Loucy (cell line): ENCODE measurements at regions not wholly inside any gene's neighbourhood (a gene's known extent, or its start where the extent isn't known, plus 50 kb on each side); places are given as distances from the start of the nearest gene placed in this dataset.

ENCODE experiments used
- CTCF ChIP-seq: fragments of 200-600 bp; sonication (generic); conservative IDR thresholded peaks from 2 replicates; pipeline ENCODE4 v1.5.1; 2014; ENCODE audit warnings: mild to moderate bottlenecking, antibody characterized with exemption, low read length
- EZH2phosphoT487 ChIP-seq: fragments of 200-600 bp; IDR thresholded peaks from 2 replicates; pipeline ENCODE4 v1.6.1; 2018; ENCODE audit warnings: antibody characterized with exemption, mild to moderate bottlenecking, moderate library complexity, borderline replicate concordance

DNA sequence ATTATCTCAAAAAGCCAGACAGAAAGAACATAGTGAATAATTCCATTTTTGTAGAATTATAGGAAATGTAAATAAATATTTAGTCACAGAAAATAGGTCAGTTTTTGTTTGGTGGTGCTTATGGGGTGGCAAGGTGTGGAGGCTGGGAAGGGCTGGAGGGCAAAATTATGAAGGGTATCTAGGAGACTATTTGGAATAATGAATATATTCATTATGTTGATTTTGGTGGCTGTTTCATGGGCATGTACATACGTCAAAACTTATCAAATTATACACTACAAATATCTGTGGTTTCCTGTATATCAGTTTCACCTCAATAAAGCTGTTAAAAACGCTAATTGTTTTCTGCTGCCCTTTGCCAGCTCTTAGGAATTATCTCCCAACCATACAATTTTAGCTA is 298.7 kb upstream of the GOLIM4 start:
- TF ChIP-seq CTCF (no peak), EZH2phosphoT487 (no peak)
